ENCODE measurements at regions not wholly inside any gene's neighbourhood (a gene's known extent, or its start where the extent isn't known, plus 50 kb on each side); places are given as distances from the start of the nearest gene placed in this dataset.

DNA sequence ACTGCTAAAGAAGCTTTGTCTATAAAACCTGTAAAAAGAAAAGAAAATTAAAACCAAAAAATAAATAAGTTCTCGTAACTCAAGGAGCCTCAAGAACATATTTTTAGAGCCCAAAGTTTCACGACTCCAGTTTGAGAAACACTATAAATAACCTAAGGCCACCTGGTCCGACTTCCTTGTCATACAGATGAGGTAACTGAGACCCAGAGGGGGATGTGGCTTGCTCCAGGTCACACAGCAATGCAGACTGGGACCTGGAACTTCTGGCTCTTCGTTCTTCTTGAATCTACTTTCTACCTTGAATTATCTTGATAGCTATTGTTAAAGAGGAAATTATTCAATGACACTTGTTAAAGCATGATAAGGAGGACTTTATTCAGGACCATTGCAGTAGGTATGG is 514.8 kb downstream of the CDK5RAP2 start:
- DNase-seq (no peak), ATAC-seq (ENCODE audit: insufficient read depth, low FRiP score) (no peak)
- Histone ChIP-seq H3K4me1 (ENCODE audit: control insufficient read depth in 5 of 5, insufficient read depth in 5 of 5, low read length in 5 of 5) (no peaks in the 10 kb centered on the region), H3K36me3 (ENCODE audit: control insufficient read depth in 4 of 4, insufficient read depth in 4 of 4, low read length in 4 of 4) (no peaks in the 10 kb centered on the region), H3K27me3 (ENCODE audit: control insufficient read depth in 3 of 3, insufficient read depth in 3 of 3, low read length in 2 of 3) (no peaks in the 10 kb centered on the region), H3K9ac (ENCODE audit: insufficient read depth in 1 of 2, low read length in 2 of 2) (no peak overlapping the region), H3K4me3 (no peak overlapping the region), H3K9me3 (ENCODE audit: control insufficient read depth in 4 of 4, insufficient read depth in 3 of 4, low read length in 3 of 4) (peaks cover 0 to 4% (median 0%) of the 10 kb centered on the region in 4 donors), H3K27ac (ENCODE audit: low read depth in 1 of 2, low read length in 1 of 2) (no peak overlapping the region)
- WGBS, 2 donors, result 60% methylated on average over 4 of the region's 4 CpGs
- TF ChIP-seq, protein P1, sequence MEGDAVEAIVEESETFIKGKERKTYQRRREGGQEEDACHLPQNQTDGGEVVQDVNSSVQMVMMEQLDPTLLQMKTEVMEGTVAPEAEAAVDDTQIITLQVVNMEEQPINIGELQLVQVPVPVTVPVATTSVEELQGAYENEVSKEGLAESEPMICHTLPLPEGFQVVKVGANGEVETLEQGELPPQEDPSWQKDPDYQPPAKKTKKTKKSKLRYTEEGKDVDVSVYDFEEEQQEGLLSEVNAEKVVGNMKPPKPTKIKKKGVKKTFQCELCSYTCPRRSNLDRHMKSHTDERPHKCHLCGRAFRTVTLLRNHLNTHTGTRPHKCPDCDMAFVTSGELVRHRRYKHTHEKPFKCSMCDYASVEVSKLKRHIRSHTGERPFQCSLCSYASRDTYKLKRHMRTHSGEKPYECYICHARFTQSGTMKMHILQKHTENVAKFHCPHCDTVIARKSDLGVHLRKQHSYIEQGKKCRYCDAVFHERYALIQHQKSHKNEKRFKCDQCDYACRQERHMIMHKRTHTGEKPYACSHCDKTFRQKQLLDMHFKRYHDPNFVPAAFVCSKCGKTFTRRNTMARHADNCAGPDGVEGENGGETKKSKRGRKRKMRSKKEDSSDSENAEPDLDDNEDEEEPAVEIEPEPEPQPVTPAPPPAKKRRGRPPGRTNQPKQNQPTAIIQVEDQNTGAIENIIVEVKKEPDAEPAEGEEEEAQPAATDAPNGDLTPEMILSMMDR (IDR thresholded peaks at IDR 0.05; ENCODE audit: control extremely low read depth, extremely low read depth), result no peak

DNA sequence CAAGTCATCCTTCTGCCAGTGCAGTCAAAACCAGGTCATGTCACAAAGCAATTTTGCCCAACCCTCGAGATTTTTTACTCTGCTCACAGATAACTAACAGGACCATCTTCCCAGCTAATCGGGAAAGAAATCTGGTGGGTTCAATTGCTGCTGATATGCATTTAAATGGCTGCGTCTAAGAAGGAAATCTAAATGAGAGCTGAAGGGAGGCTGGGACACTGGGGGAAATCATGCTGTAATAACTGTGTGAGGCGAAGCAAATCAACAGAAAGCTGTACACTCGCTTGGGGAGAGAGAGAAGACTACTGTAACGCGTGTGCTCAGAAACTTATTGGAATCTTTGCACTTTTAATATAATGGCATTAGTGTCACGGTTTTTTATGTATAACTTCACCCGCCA is 535.0 kb downstream of the CDK5RAP2 start:
- H3K9me3 ChIP-seq (ENCODE audit: control insufficient read depth in 4 of 4, insufficient read depth in 3 of 4, low read length in 3 of 4), result peaks cover 0 to 7% (median 0%) of the 10 kb centered on the region in 4 donors
- H3K27me3 ChIP-seq (ENCODE audit: control insufficient read depth in 3 of 3, insufficient read depth in 3 of 3, low read length in 2 of 3), result peaks cover 0 to 2% (median 0%) of the 10 kb centered on the region in 3 donors
- DNase-seq, result no peak
- no peak for ATAC-seq (ENCODE audit: insufficient read depth, low FRiP score)
- WGBS, 2 donors, result 74 to 79% methylated on average over 9 of the region's 9 CpGs
- H3K36me3 ChIP-seq (ENCODE audit: control insufficient read depth in 4 of 4, insufficient read depth in 4 of 4, low read length in 4 of 4), result no peaks in the 10 kb centered on the region
- H3K4me3 ChIP-seq, result no peak overlapping the region
- H3K9ac ChIP-seq (ENCODE audit: insufficient read depth in 1 of 2, low read length in 2 of 2), result no peak overlapping the region
- H3K27ac ChIP-seq (ENCODE audit: low read depth in 1 of 2, low read length in 1 of 2), result no peak overlapping the region
- peaks cover 0 to 2% (median 0%) of the 10 kb centered on the region in 5 donors for H3K4me1 ChIP-seq (ENCODE audit: control insufficient read depth in 5 of 5, insufficient read depth in 5 of 5, low read length in 5 of 5)
- TF ChIP-seq, protein P1 (IDR thresholded peaks at IDR 0.05; ENCODE audit: control extremely low read depth, extremely low read depth), result no peak

GRCh38 chr9:120043448-120043847 is 536.5 kb downstream of the CDK5RAP2 start:
- ATAC-seq (ENCODE audit: insufficient read depth, low FRiP score) (no peak), DNase-seq (peak in 1 of 3 donors; percentile 1)
- Histone ChIP-seq H3K9me3 (ENCODE audit: control insufficient read depth in 4 of 4, insufficient read depth in 3 of 4, low read length in 3 of 4) (peaks cover 0 to 7% (median 0%) of the 10 kb centered on the region in 4 donors), H3K27me3 (ENCODE audit: control insufficient read depth in 3 of 3, insufficient read depth in 3 of 3, low read length in 2 of 3) (peaks cover 0 to 2% (median 0%) of the 10 kb centered on the region in 3 donors), H3K36me3 (ENCODE audit: control insufficient read depth in 4 of 4, insufficient read depth in 4 of 4, low read length in 4 of 4) (no peaks in the 10 kb centered on the region), H3K4me1 (ENCODE audit: control insufficient read depth in 5 of 5, insufficient read depth in 5 of 5, low read length in 5 of 5) (peaks cover 0 to 2% (median 0%) of the 10 kb centered on the region in 5 donors), H3K9ac (ENCODE audit: insufficient read depth in 1 of 2, low read length in 2 of 2) (no peak overlapping the region), H3K27ac (ENCODE audit: low read depth in 1 of 2, low read length in 1 of 2) (no peak overlapping the region), H3K4me3 (no peak overlapping the region)
- TF ChIP-seq, protein P1 (IDR thresholded peaks at IDR 0.05; ENCODE audit: control extremely low read depth, extremely low read depth), result no peak
- 48 to 65% methylated on average over 7 of the region's 7 CpGs for WGBS, 2 donors

DNA sequence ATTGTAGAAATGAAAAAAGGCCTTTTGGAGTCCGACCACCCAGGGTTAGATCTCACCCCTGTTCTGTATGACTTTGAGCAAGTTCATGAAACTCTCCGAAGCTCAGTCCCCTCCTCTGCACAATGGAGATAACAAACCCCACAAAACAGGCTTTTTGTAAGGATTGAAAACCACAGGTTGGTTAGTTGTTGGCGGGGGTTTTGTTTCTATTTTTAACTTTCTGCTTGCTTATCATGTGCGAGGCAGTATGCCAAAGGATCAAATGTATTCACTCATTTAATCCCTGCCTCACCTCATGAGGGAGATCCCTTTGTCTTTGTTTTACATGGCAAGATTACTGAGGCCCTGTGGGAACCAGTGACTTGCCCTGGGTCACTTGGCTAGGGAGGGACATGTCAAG is 539.1 kb downstream of the CDK5RAP2 start:
- Histone ChIP-seq H3K4me3 (no peak overlapping the region), H3K4me1 (ENCODE audit: control insufficient read depth in 5 of 5, insufficient read depth in 5 of 5, low read length in 5 of 5) (peaks cover 0 to 2% (median 0%) of the 10 kb centered on the region in 5 donors), H3K27ac (ENCODE audit: low read depth in 1 of 2, low read length in 1 of 2) (no peak overlapping the region), H3K9me3 (ENCODE audit: control insufficient read depth in 4 of 4, insufficient read depth in 3 of 4, low read length in 3 of 4) (peaks cover 0 to 7% (median 0%) of the 10 kb centered on the region in 4 donors), H3K27me3 (ENCODE audit: control insufficient read depth in 3 of 3, insufficient read depth in 3 of 3, low read length in 2 of 3) (peaks cover 0 to 2% (median 0%) of the 10 kb centered on the region in 3 donors), H3K36me3 (ENCODE audit: control insufficient read depth in 4 of 4, insufficient read depth in 4 of 4, low read length in 4 of 4) (no peaks in the 10 kb centered on the region), H3K9ac (ENCODE audit: insufficient read depth in 1 of 2, low read length in 2 of 2) (no peak overlapping the region)
- 68 to 73% methylated on average over 4 of the region's 4 CpGs for WGBS, 2 donors
- DNase-seq (no peak), ATAC-seq (ENCODE audit: insufficient read depth, low FRiP score) (no peak)
- TF ChIP-seq, protein P1 (IDR thresholded peaks at IDR 0.05; ENCODE audit: control extremely low read depth, extremely low read depth), result no peak

Data from lung (tissue), 11 donors.